ENCODE measurements at regions not wholly inside any gene's neighbourhood (a gene's known extent, or its start where the extent isn't known, plus 50 kb on each side); places are given as distances from the start of the nearest gene placed in this dataset.
"Not testable (repeated sequence)": the region's sequence is repeated elsewhere in the genome, so short reads cannot be mapped to it uniquely, and the experiment has no call there.

DNA sequence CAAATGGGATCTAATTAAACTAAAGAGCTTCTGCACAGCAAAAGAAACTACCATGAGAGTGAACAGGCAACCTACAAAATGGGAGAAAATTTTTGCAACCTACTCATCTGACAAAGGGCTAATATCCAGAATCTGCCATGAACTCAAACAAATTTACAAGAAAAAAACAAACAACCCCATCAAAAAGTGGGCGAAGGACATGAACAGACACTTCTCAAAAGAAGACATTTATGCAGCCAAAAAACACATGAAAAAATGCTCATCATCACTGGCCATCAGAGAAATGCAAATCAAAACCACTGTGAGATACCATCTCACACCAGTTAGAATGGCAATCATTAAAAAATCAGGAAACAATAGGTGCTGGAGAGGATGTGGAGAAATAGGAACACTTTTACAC lies 755.2 kb upstream of the ADGRB3 start:
- not testable (repeated sequence) for TF ChIP-seq POLR2A (IDR thresholded peaks at IDR 0.05)
- TF ChIP-seq, protein P1, sequence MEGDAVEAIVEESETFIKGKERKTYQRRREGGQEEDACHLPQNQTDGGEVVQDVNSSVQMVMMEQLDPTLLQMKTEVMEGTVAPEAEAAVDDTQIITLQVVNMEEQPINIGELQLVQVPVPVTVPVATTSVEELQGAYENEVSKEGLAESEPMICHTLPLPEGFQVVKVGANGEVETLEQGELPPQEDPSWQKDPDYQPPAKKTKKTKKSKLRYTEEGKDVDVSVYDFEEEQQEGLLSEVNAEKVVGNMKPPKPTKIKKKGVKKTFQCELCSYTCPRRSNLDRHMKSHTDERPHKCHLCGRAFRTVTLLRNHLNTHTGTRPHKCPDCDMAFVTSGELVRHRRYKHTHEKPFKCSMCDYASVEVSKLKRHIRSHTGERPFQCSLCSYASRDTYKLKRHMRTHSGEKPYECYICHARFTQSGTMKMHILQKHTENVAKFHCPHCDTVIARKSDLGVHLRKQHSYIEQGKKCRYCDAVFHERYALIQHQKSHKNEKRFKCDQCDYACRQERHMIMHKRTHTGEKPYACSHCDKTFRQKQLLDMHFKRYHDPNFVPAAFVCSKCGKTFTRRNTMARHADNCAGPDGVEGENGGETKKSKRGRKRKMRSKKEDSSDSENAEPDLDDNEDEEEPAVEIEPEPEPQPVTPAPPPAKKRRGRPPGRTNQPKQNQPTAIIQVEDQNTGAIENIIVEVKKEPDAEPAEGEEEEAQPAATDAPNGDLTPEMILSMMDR (IDR thresholded peaks at IDR 0.05): not testable (repeated sequence)

Data from prostate gland (tissue), 2 donors.